Stomach smooth muscle (tissue), 2 donors: ENCODE measurements at regions not wholly inside any gene's neighbourhood (a gene's known extent, or its start where the extent isn't known, plus 50 kb on each side); places are given as distances from the start of the nearest gene placed in this dataset.

Experiments
- H3K27ac ChIP-seq: one replicate; pipeline ENCODE4 v1.7.0; 2013; ENCODE audit warnings: mild to moderate bottlenecking, low read length, inconsistent platforms
- H3K27me3 ChIP-seq, 2 donors: one replicate each; pipeline ENCODE4 v1.7.0; 2013; ENCODE audit warnings: low read length in 2 of 2; ENCODE audit not compliant: insufficient read depth in 2 of 2, control insufficient read depth in 1 of 2
- H3K36me3 ChIP-seq, 2 donors: one replicate each; pipeline ENCODE4 v1.7.0; 2013; ENCODE audit warnings: low read length in 2 of 2; ENCODE audit not compliant: control insufficient read depth in 2 of 2, insufficient read depth in 2 of 2
- H3K4me1 ChIP-seq: one replicate; pipeline ENCODE4 v1.7.0; 2013; ENCODE audit warnings: low read length; ENCODE audit not compliant: control insufficient read depth, insufficient read depth
- H3K4me3 ChIP-seq, 2 donors: one replicate each; pipeline ENCODE4 v1.7.0; 2013; ENCODE audit warnings: low read length in 2 of 2
- H3K9ac ChIP-seq, 2 donors: one replicate each; pipeline ENCODE4 v1.7.0; 2013; ENCODE audit warnings: low read length in 2 of 2, mild to moderate bottlenecking in 1 of 2
- H3K9me3 ChIP-seq, 2 donors: one replicate each; pipeline ENCODE4 v1.7.0; 2013; ENCODE audit warnings: low read length in 2 of 2; ENCODE audit not compliant: control insufficient read depth in 2 of 2
- donor health status: healthy.
- donor health status: Pancreatic carcinoma.

DNA sequence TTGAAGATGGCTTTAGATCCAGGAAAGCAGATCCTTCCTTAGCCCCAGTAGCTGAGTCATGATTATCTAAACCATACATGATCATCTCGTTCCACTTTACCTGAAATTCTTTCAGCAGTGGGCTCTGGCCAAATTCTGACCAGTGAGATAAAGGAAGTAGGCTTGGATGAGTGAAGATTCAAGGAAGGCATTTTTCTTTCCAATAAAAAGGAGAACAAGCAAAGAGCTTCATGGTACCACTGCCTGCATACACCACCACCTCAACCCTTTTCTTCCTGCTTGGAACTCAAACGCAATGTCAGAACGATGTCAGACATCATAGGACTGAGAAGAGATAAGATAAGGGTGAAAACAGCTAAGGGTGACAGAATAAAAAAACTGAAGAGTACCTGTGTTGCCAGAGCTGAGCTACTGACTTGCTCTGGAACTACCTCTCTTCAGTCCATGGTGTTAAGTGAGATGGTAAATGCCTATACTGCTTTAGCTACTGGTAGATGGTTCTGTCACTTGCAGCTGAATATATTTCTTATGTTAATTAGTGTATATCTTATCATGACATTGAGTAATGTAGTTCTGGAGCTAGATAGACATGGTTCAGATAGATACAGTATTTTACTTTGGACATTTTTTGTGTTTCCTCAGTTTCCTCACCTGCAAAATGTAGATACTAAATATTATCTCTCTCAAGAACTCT lies 58.7 kb upstream of the ACVR1 start:
- peaks cover 0 to 4% of the 10 kb centered on the region in 2 donors for H3K9me3 ChIP-seq
- H3K4me1 ChIP-seq, result no peaks in the 10 kb centered on the region
- no peaks in the 10 kb centered on the region for H3K36me3 ChIP-seq
- peaks cover 4 to 5% of the 10 kb centered on the region in 2 donors for H3K27me3 ChIP-seq
- no peak overlapping the region for H3K27ac ChIP-seq
- H3K4me3 ChIP-seq, result no peak overlapping the region
- no peak overlapping the region for H3K9ac ChIP-seq

DNA sequence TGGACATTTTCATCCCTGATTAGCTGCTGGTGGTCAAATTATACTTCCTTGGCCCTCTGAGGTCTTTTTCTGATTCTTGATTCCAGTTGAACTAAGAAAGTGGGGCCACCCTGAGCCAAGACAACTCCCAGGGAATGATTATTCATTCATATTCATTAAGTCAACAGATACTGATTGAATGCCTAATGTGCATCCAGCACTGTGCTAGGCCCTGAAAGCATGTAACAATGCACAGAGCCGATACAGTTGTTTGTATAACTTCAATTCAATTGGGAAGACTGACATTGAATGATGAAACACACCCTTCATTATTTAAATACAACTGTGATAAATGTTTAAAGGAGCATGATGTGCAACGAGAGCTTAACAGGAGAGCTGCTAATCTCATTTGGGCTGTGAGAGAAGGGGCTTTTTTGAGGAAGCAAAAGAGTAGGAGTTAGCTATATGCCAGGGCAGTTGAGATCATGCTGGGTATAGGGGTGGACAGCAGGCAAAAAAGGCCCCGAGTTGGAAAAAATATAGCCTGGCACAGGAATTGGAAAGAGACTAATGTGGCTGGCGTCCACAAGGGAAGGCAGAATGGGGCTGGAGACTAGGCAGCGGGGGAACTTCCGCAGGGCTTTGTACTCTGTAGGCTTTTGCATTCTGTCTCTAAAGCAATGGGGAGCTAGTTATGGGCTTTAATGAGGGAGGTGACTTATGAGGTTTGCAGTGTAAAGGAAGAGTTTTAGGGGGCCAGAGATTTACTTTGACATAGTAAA lies 57.2 kb upstream of the ACVR1 start:
- H3K9me3 ChIP-seq, result peaks cover 0 to 4% of the 10 kb centered on the region in 2 donors
- H3K9ac ChIP-seq, result no peak overlapping the region
- peaks cover 4 to 5% of the 10 kb centered on the region in 2 donors for H3K27me3 ChIP-seq
- H3K4me3 ChIP-seq, result no peak overlapping the region
- H3K27ac ChIP-seq, result no peak overlapping the region
- no peaks in the 10 kb centered on the region for H3K36me3 ChIP-seq
- H3K4me1 ChIP-seq, result no peaks in the 10 kb centered on the region

DNA sequence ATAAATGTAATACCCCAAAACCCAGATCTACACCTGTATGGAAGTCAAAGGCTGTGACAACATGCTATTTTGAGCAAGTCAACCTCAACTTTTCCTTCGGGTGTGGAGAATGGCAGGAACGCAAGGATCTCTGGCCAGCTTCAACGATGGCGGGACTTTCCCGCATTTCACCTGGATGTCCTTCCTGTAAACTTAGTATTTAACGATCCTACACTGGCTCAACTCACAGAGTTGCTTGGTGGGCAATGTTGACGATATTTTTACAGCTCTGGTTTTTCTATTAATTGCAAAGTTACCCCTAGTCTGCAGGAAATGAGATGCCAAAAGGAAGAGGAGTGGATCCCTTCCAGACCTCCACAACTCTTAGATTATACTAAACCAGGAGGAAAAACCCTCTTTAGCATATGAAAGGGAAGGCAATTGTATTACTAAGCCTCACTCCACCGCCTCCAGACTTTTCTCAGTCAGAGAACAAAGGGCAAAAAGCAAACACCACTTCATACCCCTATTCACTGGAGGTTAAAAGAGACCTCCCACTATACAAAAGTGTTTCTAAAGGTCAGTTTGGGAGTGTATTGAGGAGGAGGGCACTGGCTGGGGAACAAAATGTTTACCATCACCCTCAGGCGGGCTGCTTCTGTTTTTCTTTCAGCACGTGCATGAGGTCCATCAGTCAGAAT lies 56.5 kb upstream of the ACVR1 start:
- Histone ChIP-seq H3K27me3 (peaks cover 4 to 5% of the 10 kb centered on the region in 2 donors), H3K4me1 (no peaks in the 10 kb centered on the region), H3K9me3 (peaks cover 0 to 4% of the 10 kb centered on the region in 2 donors), H3K4me3 (no peak overlapping the region), H3K9ac (no peak overlapping the region), H3K36me3 (no peaks in the 10 kb centered on the region), H3K27ac (no peak overlapping the region)

DNA sequence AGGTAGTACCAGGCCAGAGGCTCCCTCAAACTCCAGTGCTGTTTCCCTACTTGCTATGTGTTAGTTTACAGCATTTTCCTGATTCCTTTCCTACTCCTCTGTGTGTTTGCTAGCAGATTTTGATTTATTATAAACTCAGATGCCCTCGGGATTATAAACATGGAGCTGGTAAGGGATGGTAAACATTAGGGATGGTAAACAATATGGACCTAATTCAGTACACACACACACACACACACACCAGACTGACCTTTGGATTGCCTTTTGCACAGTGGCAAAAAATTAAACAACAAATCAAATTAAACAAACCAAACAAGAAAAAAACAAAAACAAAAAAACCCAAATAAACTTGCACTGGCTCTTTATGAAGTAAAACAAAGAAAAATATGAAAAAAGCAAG lies 55.4 kb upstream of the ACVR1 start:
- Histone ChIP-seq H3K4me1 (no peaks in the 10 kb centered on the region), H3K36me3 (no peaks in the 10 kb centered on the region), H3K9me3 (peaks cover 0 to 4% of the 10 kb centered on the region in 2 donors), H3K27me3 (peaks cover 4 to 5% of the 10 kb centered on the region in 2 donors), H3K27ac (no peak overlapping the region), H3K4me3 (no peak overlapping the region), H3K9ac (no peak overlapping the region)

DNA sequence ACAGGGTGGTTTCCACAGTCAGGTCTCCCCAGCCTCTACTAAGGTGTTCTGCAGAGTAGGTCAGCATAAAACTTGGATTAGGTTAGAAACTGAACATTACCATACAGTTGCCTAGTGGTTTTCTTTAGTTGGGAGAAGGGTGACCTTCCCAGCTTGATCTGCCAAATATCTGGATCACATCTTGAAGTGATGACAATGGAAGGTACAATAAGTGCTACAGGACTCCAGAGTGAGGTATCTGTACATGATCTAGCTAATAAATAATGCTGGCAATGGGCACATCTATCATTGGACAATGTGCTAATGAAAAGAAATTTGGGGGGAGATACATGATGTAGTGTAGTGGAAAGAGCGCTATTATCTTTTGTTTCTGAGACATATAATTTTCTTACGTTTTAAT lies 54.6 kb upstream of the ACVR1 start:
- Histone ChIP-seq H3K4me3 (no peak overlapping the region), H3K9ac (no peak overlapping the region), H3K27me3 (peaks cover 4 to 5% of the 10 kb centered on the region in 2 donors), H3K36me3 (no peaks in the 10 kb centered on the region), H3K27ac (no peak overlapping the region), H3K4me1 (no peaks in the 10 kb centered on the region), H3K9me3 (peaks cover 0 to 4% of the 10 kb centered on the region in 2 donors)

DNA sequence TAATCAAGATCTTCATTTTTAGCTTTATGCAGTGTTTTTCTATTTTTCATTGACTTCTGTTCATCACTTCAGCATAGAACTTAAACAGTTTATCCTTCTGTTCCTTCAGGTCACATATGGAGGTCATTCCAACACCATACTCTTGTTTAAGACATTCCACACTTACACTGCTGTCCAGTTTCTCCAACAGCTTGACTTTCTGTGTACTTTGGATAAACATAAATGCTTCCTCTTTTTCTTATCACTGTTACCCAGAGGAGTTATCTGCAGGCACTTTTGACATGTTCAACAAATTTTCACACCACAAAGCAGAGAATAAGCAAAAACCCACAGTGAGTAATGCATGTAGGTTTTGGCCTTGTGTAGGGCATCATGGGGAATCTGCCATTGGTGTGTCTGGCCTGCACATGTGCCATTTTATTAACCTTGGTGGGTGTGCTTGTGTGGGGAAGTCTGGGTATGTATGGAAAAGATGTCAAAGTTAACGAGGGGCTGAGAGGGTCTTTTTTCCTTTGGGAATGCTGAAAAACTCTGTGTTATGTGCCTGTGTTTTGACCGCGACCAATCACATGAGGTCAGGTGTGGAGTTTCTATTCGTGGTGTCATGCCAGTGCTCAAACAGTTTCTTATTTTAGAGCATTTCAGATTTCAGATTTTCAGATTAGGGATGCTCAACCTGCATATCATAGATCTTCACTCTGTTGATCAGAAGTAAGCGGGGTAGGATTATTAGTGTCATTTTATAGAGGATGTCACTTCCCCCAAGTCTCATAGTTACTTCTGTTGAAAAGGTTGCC lies 53.9 kb upstream of the ACVR1 start:
- no peak overlapping the region for H3K9ac ChIP-seq

DNA sequence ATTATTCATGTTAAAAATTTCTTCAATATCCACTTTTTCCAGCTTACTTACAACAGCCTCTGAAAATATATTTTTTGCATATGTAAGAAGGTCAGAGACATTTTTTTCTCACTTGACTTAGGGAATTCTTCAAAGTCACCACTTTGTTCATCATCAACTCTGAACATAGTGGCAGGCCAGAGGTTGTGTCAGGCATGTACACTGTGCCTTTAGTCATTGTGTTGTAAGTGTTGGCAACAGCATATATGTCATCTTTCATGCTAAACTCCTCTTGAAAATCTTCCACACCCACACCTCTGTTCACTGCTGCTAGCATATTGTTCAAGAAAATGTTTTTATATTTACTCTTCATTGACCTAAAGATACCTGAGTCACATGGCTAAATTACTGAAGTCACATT lies 52.2 kb upstream of the ACVR1 start:
- Histone ChIP-seq H3K4me1 (no peaks in the 10 kb centered on the region), H3K9ac (no peak overlapping the region), H3K9me3 (peaks cover 0 to 4% of the 10 kb centered on the region in 2 donors), H3K4me3 (no peak overlapping the region), H3K27me3 (peaks cover 4% of the 10 kb centered on the region in 2 donors), H3K36me3 (no peaks in the 10 kb centered on the region), H3K27ac (no peak overlapping the region)

More for the DNA sequence above, 53.9 kb upstream of the ACVR1 start:
- H3K27me3 ChIP-seq, result peaks cover 4 to 5% of the 10 kb centered on the region in 2 donors
- peaks cover 0 to 4% of the 10 kb centered on the region in 2 donors for H3K9me3 ChIP-seq
- H3K36me3 ChIP-seq, result no peaks in the 10 kb centered on the region
- no peaks in the 10 kb centered on the region for H3K4me1 ChIP-seq
- H3K27ac ChIP-seq, result no peak overlapping the region
- H3K4me3 ChIP-seq, result no peak overlapping the region

DNA sequence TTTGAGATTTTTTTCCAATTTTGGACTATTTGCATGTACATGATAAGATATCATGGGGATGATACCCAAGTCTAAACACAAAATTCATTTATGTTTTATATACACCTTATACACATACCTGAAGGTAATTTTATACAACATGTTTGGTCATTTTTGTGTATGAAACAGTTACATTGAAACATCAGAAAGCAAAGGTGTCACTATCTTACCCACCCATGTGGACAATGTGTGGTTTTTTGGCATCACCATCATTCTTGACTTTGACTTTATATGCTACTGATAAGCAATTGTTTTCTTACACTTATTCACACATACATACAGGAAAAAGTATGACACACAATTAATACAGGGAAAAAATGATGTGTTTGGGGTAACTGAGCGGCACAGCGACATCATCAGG lies 51.0 kb upstream of the ACVR1 start:
- H3K9ac ChIP-seq, result no peak overlapping the region
- no peaks in the 10 kb centered on the region for H3K9me3 ChIP-seq
- H3K27ac ChIP-seq, result no peak overlapping the region

More for the DNA sequence above, 51.0 kb upstream of the ACVR1 start:
- Histone ChIP-seq H3K27me3 (no peaks in the 10 kb centered on the region), H3K36me3 (no peaks in the 10 kb centered on the region), H3K4me1 (no peaks in the 10 kb centered on the region), H3K4me3 (no peak overlapping the region)
